Inferior parietal cortex (tissue), 1 donor: ENCODE measurements at regions not wholly inside any gene's neighbourhood (a gene's known extent, or its start where the extent isn't known, plus 50 kb on each side); places are given as distances from the start of the nearest gene placed in this dataset.

Experiments
- DNase-seq: peaks from one replicate; pipeline ENCODE4 v3.0.0-alpha.2; 2016; ENCODE audit errors: extremely low spot score

GRCh38 chr12:17809206-17809605 lies 280.8 kb downstream of the RERGL start:
- DNase-seq = no peak

- no peak for DNase-seq
Measured at GRCh38 chr12:17802657-17803641, 287.0 kb downstream of the RERGL start.

- no peak for DNase-seq
Measured at GRCh38 chr12:17793854-17794253, 296.1 kb downstream of the RERGL start.

- DNase-seq = no peak
Measured at GRCh38 chr12:17778242-17778641, 311.8 kb downstream of the RERGL start.

GRCh38 chr12:17763366-17763765 lies 326.6 kb downstream of the RERGL start:
- DNase-seq = peak; percentile 46

- DNase-seq = no peak
Measured at GRCh38 chr12:17759982-17760381, 330.0 kb downstream of the RERGL start.
